Endothelial cell (in vitro differentiated cells): ENCODE measurements at regions not wholly inside any gene's neighbourhood (a gene's known extent, or its start where the extent isn't known, plus 50 kb on each side); places are given as distances from the start of the nearest gene placed in this dataset.

ENCODE experiments used
- DNase-seq: peaks from one replicate; pipeline ENCODE4 v3.0.0; 2021; ENCODE audit warnings: low spot score
- H3K27ac Mint-ChIP-seq: one replicate; pipeline ENCODE4 v1.8.0; 2021; ENCODE audit warnings: mixed read lengths, inconsistent platforms; ENCODE audit not compliant: unreplicated experiment
- H3K27me3 Mint-ChIP-seq: one replicate; pipeline ENCODE4 v1.8.0; 2021; ENCODE audit warnings: mild to moderate bottlenecking, moderate library complexity, mixed read lengths, inconsistent platforms; ENCODE audit not compliant: unreplicated experiment
- H3K36me3 Mint-ChIP-seq: one replicate; pipeline ENCODE4 v1.8.0; 2021; ENCODE audit warnings: mild to moderate bottlenecking, low read depth, mixed read lengths, inconsistent platforms; ENCODE audit not compliant: unreplicated experiment
- H3K4me1 Mint-ChIP-seq: one replicate; pipeline ENCODE4 v1.8.0; 2021; ENCODE audit warnings: mild to moderate bottlenecking, mixed read lengths, inconsistent platforms; ENCODE audit not compliant: unreplicated experiment
- H3K4me3 Mint-ChIP-seq: one replicate; pipeline ENCODE4 v1.8.0; 2021; ENCODE audit warnings: mild to moderate bottlenecking, mixed read lengths, inconsistent platforms; ENCODE audit not compliant: unreplicated experiment
- H3K9me3 Mint-ChIP-seq: one replicate; pipeline ENCODE4 v1.8.0; 2021; ENCODE audit warnings: mixed read lengths, inconsistent platforms; ENCODE audit not compliant: unreplicated experiment
- CTCF ChIP-seq: fragments of 200-600 bp; sonication (generic); IDR thresholded peaks from one replicate; pipeline ENCODE4 v1.5.0; 2021; ENCODE audit warnings: antibody characterized with exemption; ENCODE audit not compliant: unreplicated experiment

GRCh38 chr13:62625214-62625881 is 1209.7 kb upstream of the PCDH20 start:
- H3K27me3 Mint-ChIP-seq: peaks cover 2% of the 10 kb centered on the region
- H3K9me3 Mint-ChIP-seq: no peaks in the 10 kb centered on the region
- no peak for TF ChIP-seq CTCF
- H3K4me3 Mint-ChIP-seq: no peak overlapping the region
- H3K4me1 Mint-ChIP-seq: no peaks in the 10 kb centered on the region
- H3K27ac Mint-ChIP-seq: no peak overlapping the region
- no peaks in the 10 kb centered on the region for H3K36me3 Mint-ChIP-seq
- no peak for DNase-seq

- Mint-ChIP-seq H3K27me3 (no peaks in the 10 kb centered on the region), H3K4me1 (no peaks in the 10 kb centered on the region), H3K36me3 (no peaks in the 10 kb centered on the region), H3K27ac (no peak overlapping the region), H3K4me3 (no peak overlapping the region), H3K9me3 (no peaks in the 10 kb centered on the region)
- no peak for DNase-seq
- no peak for TF ChIP-seq CTCF
These were observed 1198.2 kb upstream of the PCDH20 start for GRCh38 chr13:62613819-62614218.

- H3K27me3 Mint-ChIP-seq: peaks cover 1% of the 10 kb centered on the region
- no peaks in the 10 kb centered on the region for H3K4me1 Mint-ChIP-seq
- H3K4me3 Mint-ChIP-seq: no peak overlapping the region
- no peaks in the 10 kb centered on the region for H3K9me3 Mint-ChIP-seq
- H3K27ac Mint-ChIP-seq: no peak overlapping the region
- no peak for TF ChIP-seq CTCF
- no peak for DNase-seq
- H3K36me3 Mint-ChIP-seq: no peaks in the 10 kb centered on the region
These were observed 1195.7 kb upstream of the PCDH20 start for GRCh38 chr13:62611343-62611742.

GRCh38 chr13:62598708-62599107 is 1183.1 kb upstream of the PCDH20 start:
- no peaks in the 10 kb centered on the region for H3K4me1 Mint-ChIP-seq
- H3K36me3 Mint-ChIP-seq: no peaks in the 10 kb centered on the region
- DNase-seq: no peak
- no peak overlapping the region for H3K27ac Mint-ChIP-seq
- no peak for TF ChIP-seq CTCF
- no peaks in the 10 kb centered on the region for H3K27me3 Mint-ChIP-seq
- H3K9me3 Mint-ChIP-seq: no peaks in the 10 kb centered on the region
- no peak overlapping the region for H3K4me3 Mint-ChIP-seq

- no peak for TF ChIP-seq CTCF
- Mint-ChIP-seq H3K27ac (no peak overlapping the region), H3K4me1 (no peaks in the 10 kb centered on the region), H3K36me3 (no peaks in the 10 kb centered on the region), H3K4me3 (no peak overlapping the region), H3K9me3 (no peaks in the 10 kb centered on the region), H3K27me3 (no peaks in the 10 kb centered on the region)
- no peak for DNase-seq
These were observed 1180.3 kb upstream of the PCDH20 start for GRCh38 chr13:62595976-62596375.
